HG02970 (cell line): ENCODE measurements at regions not wholly inside any gene's neighbourhood (a gene's known extent, or its start where the extent isn't known, plus 50 kb on each side); places are given as distances from the start of the nearest gene placed in this dataset.

Experiments used
- ATAC-seq: cut with Tn5 transposase; IDR thresholded peaks from one replicate; pipeline ENCODE4 v1.9.1; 2021; ENCODE audit warnings: mild to moderate bottlenecking, moderate library complexity, moderate number of reproducible peaks; ENCODE audit not compliant: unreplicated experiment, low FRiP score

DNA sequence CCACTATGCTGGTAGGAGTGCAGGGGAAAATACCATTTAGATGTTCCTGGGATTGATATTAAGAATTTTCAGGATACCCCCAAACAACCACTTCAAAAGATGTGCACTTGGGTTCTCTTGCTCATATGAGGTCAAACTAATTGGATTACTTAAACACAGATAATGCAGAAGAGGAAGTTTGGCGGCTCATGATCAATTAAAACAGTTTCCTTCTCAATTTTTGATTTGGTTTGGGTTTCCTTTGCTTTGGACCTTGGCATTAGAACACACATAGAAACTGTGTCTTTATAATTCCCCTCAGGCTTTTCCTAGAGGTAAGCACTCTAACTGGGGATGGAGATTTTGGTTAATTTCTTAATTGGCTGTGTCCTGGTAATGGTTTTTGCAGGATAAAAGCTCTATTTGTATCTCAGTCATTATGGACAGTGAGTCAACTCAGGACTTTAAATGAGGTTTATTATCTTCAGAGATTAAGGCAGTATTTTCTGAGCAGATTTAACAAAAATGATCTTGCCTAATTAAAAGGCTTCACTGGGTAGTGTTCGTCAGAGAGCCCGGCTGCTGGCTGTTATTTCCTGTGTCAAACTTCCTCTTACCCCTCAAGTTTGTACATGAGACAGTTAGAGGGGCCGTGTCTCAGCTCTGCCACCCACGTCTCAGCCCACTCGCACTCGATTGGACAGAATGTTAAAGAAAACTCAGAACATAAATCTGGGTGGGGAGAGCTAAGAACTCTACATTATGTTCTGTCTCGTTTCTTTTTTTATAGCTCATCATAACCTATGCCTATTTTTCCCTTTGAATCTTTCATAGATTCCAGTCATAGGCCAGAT, 50.3 kb upstream of the PREP start:
- ATAC-seq, result no peak
